OCI-LY3 (cell line): ENCODE measurements at regions not wholly inside any gene's neighbourhood (a gene's known extent, or its start where the extent isn't known, plus 50 kb on each side); places are given as distances from the start of the nearest gene placed in this dataset.

ENCODE experiments used
- H2AFZ ChIP-seq: fragments of 200-600, 300-600 bp; shearing (Covaris generic); 2 replicates; pipeline ENCODE4 v1.6.0; 2014; ENCODE audit warnings: antibody characterized with exemption, low read depth, low read length
- H3K27ac ChIP-seq: fragments of 200-600, 300-600 bp; sonication (generic); 2 replicates; pipeline ENCODE4 v1.5.1; 2014; ENCODE audit warnings: mild to moderate bottlenecking, low read length, moderate library complexity, mixed read lengths
- H3K27me3 ChIP-seq: fragments of 200-600, 300-600 bp; sonication (generic); 2 replicates; pipeline ENCODE4 v1.6.1; 2014; ENCODE audit warnings: low read depth, low read length, mixed read lengths
- H3K36me3 ChIP-seq: fragments of 200-600, 300-600 bp; sonication (generic); replicated peaks from 2 replicates; pipeline ENCODE3; 2014; ENCODE audit warnings: low read depth, low read length, mixed read lengths
- H3K4me1 ChIP-seq: fragments of 300-600, 200-600 bp; sonication (generic); 2 replicates; pipeline ENCODE4 v1.6.1; 2014; ENCODE audit warnings: low read length, mixed read lengths
- H3K4me2 ChIP-seq: fragments of 200-600, 300-600 bp; sonication (generic); 2 replicates; pipeline ENCODE4 v1.6.1; 2014; ENCODE audit warnings: low read length, mixed read lengths
- H3K4me3 ChIP-seq: fragments of 300-600, 200-600 bp; sonication (generic); 2 replicates; pipeline ENCODE4 v1.5.1; 2014; ENCODE audit warnings: antibody characterized with exemption, mild to moderate bottlenecking, low read length, moderate library complexity
- H3K79me2 ChIP-seq: fragments of 300-600, 200-600 bp; shearing (Covaris generic); 2 replicates; pipeline ENCODE4 v1.6.1; 2014; ENCODE audit warnings: mild to moderate bottlenecking, low read length, mixed read lengths
- H3K9ac ChIP-seq: fragments of 300-600, 200-600 bp; shearing (Covaris generic); 2 replicates; pipeline ENCODE4 v1.6.0; 2014; ENCODE audit warnings: mild to moderate bottlenecking, low read length, moderate library complexity
- H3K9me3 ChIP-seq: fragments of 200-600, 300-600 bp; shearing (Covaris generic); 2 replicates; pipeline ENCODE4 v1.6.1; 2014; ENCODE audit warnings: low read length, mixed read lengths; ENCODE audit not compliant: insufficient read depth
- H4K20me1 ChIP-seq: fragments of 200-600, 300-600 bp; sonication (generic); 2 replicates; pipeline ENCODE4 v1.6.1; 2016; ENCODE audit warnings: low read length, mixed read lengths; ENCODE audit not compliant: insufficient read depth
- CTCF ChIP-seq: fragments of 200-600, 300-600 bp; sonication (generic); IDR thresholded peaks from 2 replicates; pipeline ENCODE4 v1.5.1; 2014; ENCODE audit warnings: antibody characterized with exemption, low read length, low read depth
- EZH2phosphoT487 ChIP-seq: fragments of 200-600 bp; shearing (Covaris generic); IDR thresholded peaks from 2 replicates; pipeline ENCODE4 v1.6.1; 2018; ENCODE audit warnings: antibody characterized with exemption, mixed run types, low read depth

GRCh38 chr5:4410151-4410550 is 730.0 kb upstream of the ADAMTS16 start:
- H3K9ac ChIP-seq, result no peak overlapping the region
- H3K9me3 ChIP-seq, result no peaks in the 10 kb centered on the region
- no peaks in the 10 kb centered on the region for H3K27me3 ChIP-seq
- no peak overlapping the region for H2AFZ ChIP-seq
- H3K4me1 ChIP-seq, result no peaks in the 10 kb centered on the region
- no peaks in the 10 kb centered on the region for H3K36me3 ChIP-seq
- H3K4me3 ChIP-seq, result no peak overlapping the region
- no peak overlapping the region for H3K4me2 ChIP-seq
- H3K27ac ChIP-seq, result no peak overlapping the region
- no peak for TF ChIP-seq EZH2phosphoT487
- no peak for TF ChIP-seq CTCF
- H4K20me1 ChIP-seq, result no peaks in the 10 kb centered on the region
- no peaks in the 10 kb centered on the region for H3K79me2 ChIP-seq

- Histone ChIP-seq H3K36me3 (no peaks in the 10 kb centered on the region), H3K27me3 (no peaks in the 10 kb centered on the region), H3K79me2 (no peaks in the 10 kb centered on the region), H2AFZ (no peak overlapping the region), H4K20me1 (no peaks in the 10 kb centered on the region), H3K9ac (no peak overlapping the region), H3K4me1 (no peaks in the 10 kb centered on the region), H3K9me3 (no peaks in the 10 kb centered on the region), H3K4me3 (no peak overlapping the region), H3K27ac (no peak overlapping the region), H3K4me2 (no peak overlapping the region)
- TF ChIP-seq CTCF (no peak), EZH2phosphoT487 (no peak)
Measured at GRCh38 chr5:4411664-4412063, 728.5 kb upstream of the ADAMTS16 start.

GRCh38 chr5:4413996-4414395 is 726.1 kb upstream of the ADAMTS16 start:
- no peak overlapping the region for H3K4me3 ChIP-seq
- H3K4me1 ChIP-seq, result no peaks in the 10 kb centered on the region
- no peak overlapping the region for H3K4me2 ChIP-seq
- H3K27me3 ChIP-seq, result no peaks in the 10 kb centered on the region
- no peak overlapping the region for H2AFZ ChIP-seq
- no peaks in the 10 kb centered on the region for H3K36me3 ChIP-seq
- TF ChIP-seq EZH2phosphoT487 (no peak), CTCF (no peak)
- H4K20me1 ChIP-seq, result no peaks in the 10 kb centered on the region
- no peak overlapping the region for H3K27ac ChIP-seq
- no peaks in the 10 kb centered on the region for H3K79me2 ChIP-seq
- H3K9ac ChIP-seq, result no peak overlapping the region
- H3K9me3 ChIP-seq, result no peaks in the 10 kb centered on the region

GRCh38 chr5:4418084-4418483 is 722.0 kb upstream of the ADAMTS16 start:
- H4K20me1 ChIP-seq, result no peaks in the 10 kb centered on the region
- H3K9ac ChIP-seq, result no peak overlapping the region
- no peak overlapping the region for H3K4me3 ChIP-seq
- H3K9me3 ChIP-seq, result no peaks in the 10 kb centered on the region
- no peaks in the 10 kb centered on the region for H3K36me3 ChIP-seq
- H2AFZ ChIP-seq, result no peak overlapping the region
- H3K4me1 ChIP-seq, result no peaks in the 10 kb centered on the region
- H3K79me2 ChIP-seq, result no peaks in the 10 kb centered on the region
- H3K27me3 ChIP-seq, result no peaks in the 10 kb centered on the region
- H3K27ac ChIP-seq, result no peak overlapping the region
- H3K4me2 ChIP-seq, result no peak overlapping the region
- no peak for TF ChIP-seq EZH2phosphoT487

GRCh38 chr5:4419281-4419680 is 720.8 kb upstream of the ADAMTS16 start:
- Histone ChIP-seq H3K9me3 (no peaks in the 10 kb centered on the region), H3K27ac (no peak overlapping the region), H3K4me1 (no peaks in the 10 kb centered on the region), H3K4me3 (no peak overlapping the region), H3K4me2 (no peak overlapping the region), H2AFZ (no peak overlapping the region), H3K9ac (no peak overlapping the region), H3K79me2 (no peaks in the 10 kb centered on the region), H3K27me3 (no peaks in the 10 kb centered on the region), H3K36me3 (no peaks in the 10 kb centered on the region), H4K20me1 (no peaks in the 10 kb centered on the region)
- TF ChIP-seq EZH2phosphoT487 (no peak), CTCF (no peak)
